DND-41 (cell line): ENCODE measurements at regions not wholly inside any gene's neighbourhood (a gene's known extent, or its start where the extent isn't known, plus 50 kb on each side); places are given as distances from the start of the nearest gene placed in this dataset.

Experiments used
- ATAC-seq: fragments of 200-7000 bp; cut with Tn5 transposase; 3 replicates; pipeline ENCODE4 v1.9.1; 2021; ENCODE audit warnings: low read depth; ENCODE audit not compliant: insufficient read depth
- DNase-seq: peaks from one replicate; pipeline ENCODE4 v3.0.0-alpha.2; 2020
- H2AFZ ChIP-seq: 2 replicates; pipeline ENCODE4 v1.6.0; 2012; ENCODE audit warnings: low read depth, low read length
- H3K27ac ChIP-seq: 2 replicates; pipeline ENCODE4 v1.5.1; 2012; ENCODE audit warnings: low read length, inconsistent platforms
- H3K27me3 ChIP-seq: fragments of 200-600 bp; sonication (generic); 2 replicates; pipeline ENCODE4 v1.6.0; 2012; ENCODE audit warnings: low read length, mild to moderate bottlenecking, inconsistent platforms; ENCODE audit not compliant: insufficient read depth, poor library complexity
- H3K36me3 ChIP-seq: 2 replicates; pipeline ENCODE4 v1.5.1; 2012; ENCODE audit warnings: low read length, inconsistent platforms; ENCODE audit not compliant: insufficient read depth
- H3K4me1 ChIP-seq: 2 replicates; pipeline ENCODE4 v1.5.1; 2012; ENCODE audit warnings: mild to moderate bottlenecking, low read length; ENCODE audit not compliant: insufficient read depth
- H3K4me2 ChIP-seq: 2 replicates; pipeline ENCODE4 v1.6.0; 2012; ENCODE audit warnings: mild to moderate bottlenecking, moderate library complexity, low read length, inconsistent platforms; ENCODE audit not compliant: insufficient read depth
- H3K4me3 ChIP-seq, 2 experiments: fragments of 200-600 bp in 1 of 2; shearing (Covaris generic) in 1 of 2; 2 replicates each; pipeline ENCODE4 v1.5.1; 2012 to 2016; ENCODE audit warnings: inconsistent platforms in 2 of 2, low read length in 2 of 2, mild to moderate bottlenecking in 2 of 2, low read depth in 1 of 2, moderate library complexity in 1 of 2
- H3K79me2 ChIP-seq: 2 replicates; pipeline ENCODE4 v1.6.0; 2012; ENCODE audit warnings: low read length, inconsistent platforms; ENCODE audit not compliant: insufficient read depth
- H3K9ac ChIP-seq: 2 replicates; pipeline ENCODE4 v1.6.0; 2012; ENCODE audit warnings: low read depth, mild to moderate bottlenecking, inconsistent platforms, low read length, moderate library complexity
- H3K9me3 ChIP-seq: 2 replicates; pipeline ENCODE4 v1.5.1; 2012; ENCODE audit warnings: low read length, moderate library complexity, mild to moderate bottlenecking, inconsistent platforms; ENCODE audit not compliant: insufficient read depth, severe bottlenecking
- H4K20me1 ChIP-seq: 2 replicates; pipeline ENCODE4 v1.6.0; 2012; ENCODE audit warnings: low read length; ENCODE audit not compliant: insufficient read depth
- EZH2 ChIP-seq: IDR thresholded peaks from 3 replicates; pipeline ENCODE4 v1.6.1; 2012; ENCODE audit warnings: borderline replicate concordance, low read depth, mild to moderate bottlenecking, moderate library complexity, low read length, inconsistent platforms; ENCODE audit not compliant: severe bottlenecking
- TF ChIP-seq, protein P1 (sequence below): IDR thresholded peaks from 2 replicates; pipeline ENCODE4 v1.5.1; 2012; ENCODE audit warnings: borderline replicate concordance, low read length, moderate library complexity, mild to moderate bottlenecking; ENCODE audit not compliant: poor library complexity, severe bottlenecking; ENCODE audit errors: extremely low read depth

- Histone ChIP-seq H3K9me3 (no peaks in the 10 kb centered on the region), H3K4me3 (no peak overlapping the region)
- ATAC-seq, result no peak
Observed at GRCh38 chr14:99028521-99028920, 243.5 kb downstream of the BCL11B start.

GRCh38 chr14:99029145-99029915, 242.7 kb downstream of the BCL11B start:
- DNase-seq, result no peak
- no peak overlapping the region for H3K4me3 ChIP-seq
- no peaks in the 10 kb centered on the region for H3K9me3 ChIP-seq
- H3K9ac ChIP-seq, result no peak overlapping the region
- no peaks in the 10 kb centered on the region for H3K27me3 ChIP-seq
- no peaks in the 10 kb centered on the region for H3K4me1 ChIP-seq
- no peak overlapping the region for H3K4me2 ChIP-seq
- H3K27ac ChIP-seq, result no peak overlapping the region
- no peaks in the 10 kb centered on the region for H4K20me1 ChIP-seq
- H3K36me3 ChIP-seq, result no peaks in the 10 kb centered on the region
- no peak for ATAC-seq
- H3K79me2 ChIP-seq, result no peaks in the 10 kb centered on the region
- no peak for TF ChIP-seq EZH2
- TF ChIP-seq, protein P1, sequence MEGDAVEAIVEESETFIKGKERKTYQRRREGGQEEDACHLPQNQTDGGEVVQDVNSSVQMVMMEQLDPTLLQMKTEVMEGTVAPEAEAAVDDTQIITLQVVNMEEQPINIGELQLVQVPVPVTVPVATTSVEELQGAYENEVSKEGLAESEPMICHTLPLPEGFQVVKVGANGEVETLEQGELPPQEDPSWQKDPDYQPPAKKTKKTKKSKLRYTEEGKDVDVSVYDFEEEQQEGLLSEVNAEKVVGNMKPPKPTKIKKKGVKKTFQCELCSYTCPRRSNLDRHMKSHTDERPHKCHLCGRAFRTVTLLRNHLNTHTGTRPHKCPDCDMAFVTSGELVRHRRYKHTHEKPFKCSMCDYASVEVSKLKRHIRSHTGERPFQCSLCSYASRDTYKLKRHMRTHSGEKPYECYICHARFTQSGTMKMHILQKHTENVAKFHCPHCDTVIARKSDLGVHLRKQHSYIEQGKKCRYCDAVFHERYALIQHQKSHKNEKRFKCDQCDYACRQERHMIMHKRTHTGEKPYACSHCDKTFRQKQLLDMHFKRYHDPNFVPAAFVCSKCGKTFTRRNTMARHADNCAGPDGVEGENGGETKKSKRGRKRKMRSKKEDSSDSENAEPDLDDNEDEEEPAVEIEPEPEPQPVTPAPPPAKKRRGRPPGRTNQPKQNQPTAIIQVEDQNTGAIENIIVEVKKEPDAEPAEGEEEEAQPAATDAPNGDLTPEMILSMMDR, result no peak
- H2AFZ ChIP-seq, result no peak overlapping the region

More at GRCh38 chr14:99028521-99028920, 243.5 kb downstream of the BCL11B start:
- Histone ChIP-seq H3K9ac (no peak overlapping the region), H3K4me2 (no peak overlapping the region), H3K79me2 (no peaks in the 10 kb centered on the region), H3K27me3 (no peaks in the 10 kb centered on the region), H3K36me3 (no peaks in the 10 kb centered on the region), H3K4me1 (no peaks in the 10 kb centered on the region), H2AFZ (no peak overlapping the region), H3K27ac (no peak overlapping the region), H4K20me1 (no peaks in the 10 kb centered on the region)
- DNase-seq, result no peak
- TF ChIP-seq, protein P1, result no peak
- no peak for TF ChIP-seq EZH2

DNA sequence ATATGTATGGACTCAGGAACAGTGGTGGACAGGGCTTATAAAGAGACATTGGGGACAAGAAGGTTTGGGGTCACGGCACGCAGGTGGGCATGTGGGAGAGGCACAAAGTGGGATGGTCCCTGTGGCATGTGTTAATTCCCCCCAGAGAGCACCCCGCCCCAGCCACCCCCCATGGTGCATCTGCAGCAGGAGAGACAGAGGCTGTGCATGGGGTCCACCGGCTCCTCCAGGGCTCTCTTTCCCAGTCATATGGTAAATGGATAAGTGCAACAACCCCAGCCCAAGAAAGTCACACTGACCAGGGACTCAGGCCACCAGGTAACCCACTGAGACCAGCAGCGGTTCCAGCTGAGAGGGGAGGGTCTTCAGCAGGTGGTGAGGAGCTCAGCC, 242.1 kb downstream of the BCL11B start:
- H3K9me3 ChIP-seq, result no peaks in the 10 kb centered on the region
- no peak overlapping the region for H3K27ac ChIP-seq
- H3K27me3 ChIP-seq, result no peaks in the 10 kb centered on the region
- H3K79me2 ChIP-seq, result no peaks in the 10 kb centered on the region
- H4K20me1 ChIP-seq, result no peaks in the 10 kb centered on the region
- H2AFZ ChIP-seq, result no peak overlapping the region
- TF ChIP-seq EZH2, result no peak
- TF ChIP-seq, protein P1, result no peak
- no peak overlapping the region for H3K4me3 ChIP-seq
- ATAC-seq (no peak), DNase-seq (no peak)
- H3K4me2 ChIP-seq, result no peak overlapping the region
- H3K36me3 ChIP-seq, result no peaks in the 10 kb centered on the region
- H3K9ac ChIP-seq, result no peak overlapping the region
- H3K4me1 ChIP-seq, result no peaks in the 10 kb centered on the region
